Ishikawa (cell line): ENCODE measurements at regions not wholly inside any gene's neighbourhood (a gene's known extent, or its start where the extent isn't known, plus 50 kb on each side); places are given as distances from the start of the nearest gene placed in this dataset.

Experiments
- EP300 ChIP-seq: IDR thresholded peaks from 2 replicates; pipeline ENCODE4 v1.6.1; 2012; ENCODE audit warnings: borderline replicate concordance
- TF ChIP-seq, protein P1 (sequence below): IDR thresholded peaks from 2 replicates; pipeline ENCODE4 v1.6.1; 2012; ENCODE audit warnings: low read depth, mild to moderate bottlenecking
- TF ChIP-seq, protein P2 (sequence below): IDR thresholded peaks from 2 replicates; pipeline ENCODE4 v1.6.1; 2012

- TF ChIP-seq, protein P1, sequence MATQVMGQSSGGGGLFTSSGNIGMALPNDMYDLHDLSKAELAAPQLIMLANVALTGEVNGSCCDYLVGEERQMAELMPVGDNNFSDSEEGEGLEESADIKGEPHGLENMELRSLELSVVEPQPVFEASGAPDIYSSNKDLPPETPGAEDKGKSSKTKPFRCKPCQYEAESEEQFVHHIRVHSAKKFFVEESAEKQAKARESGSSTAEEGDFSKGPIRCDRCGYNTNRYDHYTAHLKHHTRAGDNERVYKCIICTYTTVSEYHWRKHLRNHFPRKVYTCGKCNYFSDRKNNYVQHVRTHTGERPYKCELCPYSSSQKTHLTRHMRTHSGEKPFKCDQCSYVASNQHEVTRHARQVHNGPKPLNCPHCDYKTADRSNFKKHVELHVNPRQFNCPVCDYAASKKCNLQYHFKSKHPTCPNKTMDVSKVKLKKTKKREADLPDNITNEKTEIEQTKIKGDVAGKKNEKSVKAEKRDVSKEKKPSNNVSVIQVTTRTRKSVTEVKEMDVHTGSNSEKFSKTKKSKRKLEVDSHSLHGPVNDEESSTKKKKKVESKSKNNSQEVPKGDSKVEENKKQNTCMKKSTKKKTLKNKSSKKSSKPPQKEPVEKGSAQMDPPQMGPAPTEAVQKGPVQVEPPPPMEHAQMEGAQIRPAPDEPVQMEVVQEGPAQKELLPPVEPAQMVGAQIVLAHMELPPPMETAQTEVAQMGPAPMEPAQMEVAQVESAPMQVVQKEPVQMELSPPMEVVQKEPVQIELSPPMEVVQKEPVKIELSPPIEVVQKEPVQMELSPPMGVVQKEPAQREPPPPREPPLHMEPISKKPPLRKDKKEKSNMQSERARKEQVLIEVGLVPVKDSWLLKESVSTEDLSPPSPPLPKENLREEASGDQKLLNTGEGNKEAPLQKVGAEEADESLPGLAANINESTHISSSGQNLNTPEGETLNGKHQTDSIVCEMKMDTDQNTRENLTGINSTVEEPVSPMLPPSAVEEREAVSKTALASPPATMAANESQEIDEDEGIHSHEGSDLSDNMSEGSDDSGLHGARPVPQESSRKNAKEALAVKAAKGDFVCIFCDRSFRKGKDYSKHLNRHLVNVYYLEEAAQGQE: no peak
- TF ChIP-seq, protein P2, sequence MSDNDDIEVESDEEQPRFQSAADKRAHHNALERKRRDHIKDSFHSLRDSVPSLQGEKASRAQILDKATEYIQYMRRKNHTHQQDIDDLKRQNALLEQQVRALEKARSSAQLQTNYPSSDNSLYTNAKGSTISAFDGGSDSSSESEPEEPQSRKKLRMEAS: no peak
- TF ChIP-seq EP300: no peak
Measured at GRCh38 chr1:224819861-224820260, 109.6 kb upstream of the DNAH14 start.
